ENCODE measurements at regions not wholly inside any gene's neighbourhood (a gene's known extent, or its start where the extent isn't known, plus 50 kb on each side); places are given as distances from the start of the nearest gene placed in this dataset.

GRCh38 chr5:1729641-1730486 is 69.8 kb downstream of the MRPL36 start:
- no peak overlapping the region for H3K4me3 ChIP-seq (ENCODE audit: low read depth, low read length)
- no peaks in the 10 kb centered on the region for H3K36me3 ChIP-seq (ENCODE audit: control insufficient read depth, insufficient read depth, low read length)
- no peak for DNase-seq (ENCODE audit: low read depth)
- H3K27me3 ChIP-seq (ENCODE audit: control insufficient read depth, insufficient read depth, low read length): peaks cover 16% of the 10 kb centered on the region
- no peak for TF ChIP-seq CTCF (IDR thresholded peaks at IDR 0.05; ENCODE audit: insufficient read depth, low read length, poor library complexity, severe bottlenecking)

DNA sequence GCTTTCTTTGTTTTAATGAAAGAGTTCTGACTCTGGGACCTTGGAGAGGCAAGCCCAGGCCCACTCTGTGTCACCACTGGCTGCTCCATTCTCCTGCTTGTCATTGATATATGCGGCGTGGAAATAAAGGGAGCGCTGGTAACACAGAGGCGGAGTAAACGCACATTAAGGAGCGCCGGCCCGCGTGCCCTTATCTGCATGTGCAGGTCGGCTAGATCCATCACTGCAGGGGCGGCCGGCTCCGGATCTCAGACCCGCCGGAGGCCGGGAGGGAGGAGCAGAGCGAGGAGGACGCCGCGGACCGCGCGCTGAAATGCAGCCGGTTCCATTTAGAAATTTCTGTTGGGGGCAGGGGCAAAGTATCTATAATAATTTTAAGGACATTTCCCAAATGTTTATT is 70.8 kb downstream of the MRPL36 start:
- Histone ChIP-seq H3K4me3 (ENCODE audit: low read depth, low read length) (no peak overlapping the region), H3K36me3 (ENCODE audit: control insufficient read depth, insufficient read depth, low read length) (no peaks in the 10 kb centered on the region), H3K27me3 (ENCODE audit: control insufficient read depth, insufficient read depth, low read length) (peaks cover 21% of the 10 kb centered on the region)
- TF ChIP-seq CTCF (IDR thresholded peaks at IDR 0.05; ENCODE audit: insufficient read depth, low read length, poor library complexity, severe bottlenecking): no peak
- no peak for DNase-seq (ENCODE audit: low read depth)

DNA sequence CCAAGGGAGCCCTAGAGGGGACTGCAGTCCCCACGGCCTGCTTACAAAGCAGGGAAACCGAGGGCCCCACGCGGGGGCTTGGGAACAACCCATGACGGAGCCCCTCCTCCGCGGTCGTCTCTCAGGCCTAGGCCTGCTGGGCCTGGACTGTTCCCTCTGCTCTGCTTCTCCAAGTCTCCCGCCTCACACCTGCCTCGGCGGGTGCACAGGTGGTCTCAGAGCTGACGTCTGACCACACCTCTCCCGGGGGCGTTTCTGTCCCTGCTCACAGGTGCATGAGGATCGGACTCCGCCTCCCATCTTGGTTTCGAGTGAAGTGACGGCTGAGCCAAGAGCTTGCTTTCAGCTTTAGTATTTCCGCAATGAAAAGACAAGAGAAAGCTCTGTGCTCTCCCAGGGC is 72.1 kb downstream of the MRPL36 start:
- Histone ChIP-seq H3K27me3 (ENCODE audit: control insufficient read depth, insufficient read depth, low read length) (peaks cover 21% of the 10 kb centered on the region), H3K36me3 (ENCODE audit: control insufficient read depth, insufficient read depth, low read length) (no peaks in the 10 kb centered on the region), H3K4me3 (ENCODE audit: low read depth, low read length) (no peak overlapping the region)
- no peak for DNase-seq (ENCODE audit: low read depth)
- no peak for TF ChIP-seq CTCF (IDR thresholded peaks at IDR 0.05; ENCODE audit: insufficient read depth, low read length, poor library complexity, severe bottlenecking)

GRCh38 chr5:1726956-1727355 is 72.7 kb downstream of the MRPL36 start:
- H3K36me3 ChIP-seq (ENCODE audit: control insufficient read depth, insufficient read depth, low read length): no peaks in the 10 kb centered on the region
- TF ChIP-seq CTCF (IDR thresholded peaks at IDR 0.05; ENCODE audit: insufficient read depth, low read length, poor library complexity, severe bottlenecking): no peak
- no peak for DNase-seq (ENCODE audit: low read depth)

DNA sequence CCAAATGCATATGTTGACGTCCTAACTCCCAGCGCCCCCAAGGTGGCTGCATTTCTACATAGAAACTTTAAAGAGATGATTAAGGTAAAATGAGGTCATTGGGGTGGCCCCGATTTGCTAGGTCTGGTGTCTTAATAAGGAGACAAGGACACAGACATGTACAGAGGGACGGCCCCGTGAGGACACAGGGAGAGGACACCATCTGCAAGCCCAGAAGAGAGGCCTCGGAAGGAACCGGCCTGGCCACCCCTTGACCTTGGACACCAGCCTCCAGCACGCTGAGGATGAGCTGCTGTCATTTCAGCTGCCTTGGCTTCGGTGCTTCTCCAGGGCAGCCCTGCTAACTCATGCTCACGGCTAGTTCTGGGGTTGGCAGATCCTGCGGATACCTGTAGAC is 73.2 kb downstream of the MRPL36 start:
- DNase-seq (ENCODE audit: low read depth): no peak
- Histone ChIP-seq H3K4me3 (ENCODE audit: low read depth, low read length) (no peak overlapping the region), H3K36me3 (ENCODE audit: control insufficient read depth, insufficient read depth, low read length) (no peaks in the 10 kb centered on the region), H3K27me3 (ENCODE audit: control insufficient read depth, insufficient read depth, low read length) (peaks cover 21% of the 10 kb centered on the region)
- TF ChIP-seq CTCF (IDR thresholded peaks at IDR 0.05; ENCODE audit: insufficient read depth, low read length, poor library complexity, severe bottlenecking): no peak

More at GRCh38 chr5:1726956-1727355, 72.7 kb downstream of the MRPL36 start:
- Histone ChIP-seq H3K27me3 (ENCODE audit: control insufficient read depth, insufficient read depth, low read length) (peaks cover 21% of the 10 kb centered on the region), H3K4me3 (ENCODE audit: low read depth, low read length) (no peak overlapping the region)

All from kidney epithelial cell (primary cell).